ENCODE measurements at regions not wholly inside any gene's neighbourhood (a gene's known extent, or its start where the extent isn't known, plus 50 kb on each side); places are given as distances from the start of the nearest gene placed in this dataset.

DNA sequence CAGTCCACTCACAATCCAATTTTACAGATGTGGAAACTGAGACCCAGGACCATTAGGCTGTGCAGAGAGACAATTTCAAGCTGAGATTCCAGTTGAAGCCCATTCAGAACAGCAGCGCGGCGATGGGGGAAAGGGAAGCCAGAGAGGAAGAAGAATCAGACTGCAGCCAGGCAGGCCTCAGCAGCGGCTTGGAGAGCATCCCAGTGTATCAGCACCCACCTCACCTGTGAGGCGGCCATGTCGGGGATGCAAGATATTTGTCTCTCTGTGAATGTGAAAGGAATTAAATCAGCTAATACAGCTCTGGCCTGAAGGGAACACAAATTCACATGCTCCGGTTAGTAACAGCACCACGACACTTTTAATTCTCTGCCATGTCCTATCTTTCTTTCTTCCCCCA lies 198.0 kb upstream of the SOX11 start:
- DNase-seq (ENCODE audit: insufficient read length, low spot score) (no peak), FAIRE-seq (no peak)

GRCh38 chr2:5495586-5495985 lies 196.6 kb upstream of the SOX11 start:
- DNase-seq (ENCODE audit: insufficient read length, low spot score), result no peak
- no peak for FAIRE-seq

DNA sequence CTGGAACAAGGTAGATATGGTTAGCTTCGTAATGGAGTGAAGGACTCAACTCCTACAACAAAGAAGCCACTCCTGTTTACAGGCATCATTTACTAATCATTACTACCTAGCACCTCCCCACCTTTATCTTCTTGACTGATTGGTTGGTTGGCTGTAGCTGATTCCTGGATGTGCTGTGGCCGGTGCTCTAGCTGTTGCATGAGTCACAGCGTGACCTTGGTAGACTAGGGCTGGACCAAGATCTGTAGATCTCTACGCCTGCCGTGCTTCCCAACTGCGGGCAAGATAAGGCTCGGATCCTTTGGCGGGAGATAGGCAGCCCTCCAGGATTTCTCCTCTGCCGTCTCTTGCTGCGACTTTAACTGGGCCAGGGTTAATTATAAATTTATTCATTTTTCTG lies 194.3 kb upstream of the SOX11 start:
- FAIRE-seq (no peak), DNase-seq (ENCODE audit: insufficient read length, low spot score) (no peak)

GRCh38 chr2:5501807-5502206 lies 190.4 kb upstream of the SOX11 start:
- DNase-seq (ENCODE audit: insufficient read length, low spot score) (no peak), FAIRE-seq (no peak)

DNA sequence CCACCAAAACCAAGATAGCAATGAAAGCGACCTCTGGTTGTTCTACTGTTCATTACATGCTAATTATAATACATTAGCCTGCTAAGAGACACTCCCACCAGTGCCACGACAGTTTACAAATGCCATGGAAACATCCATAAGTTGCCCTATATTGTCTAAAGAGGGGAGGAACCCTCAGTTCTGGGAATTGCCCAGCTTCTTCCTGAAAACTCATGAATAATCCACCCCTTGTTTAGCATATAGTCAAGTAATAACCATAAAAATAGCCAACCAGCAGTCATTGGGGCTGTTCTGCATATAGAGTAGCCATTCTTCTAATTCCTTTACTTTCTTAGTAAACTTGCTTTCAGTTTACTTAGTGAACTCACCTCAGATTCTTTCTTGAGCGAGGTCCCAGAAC lies 189.8 kb upstream of the SOX11 start:
- DNase-seq (ENCODE audit: insufficient read length, low spot score) (no peak), FAIRE-seq (no peak)

DNA sequence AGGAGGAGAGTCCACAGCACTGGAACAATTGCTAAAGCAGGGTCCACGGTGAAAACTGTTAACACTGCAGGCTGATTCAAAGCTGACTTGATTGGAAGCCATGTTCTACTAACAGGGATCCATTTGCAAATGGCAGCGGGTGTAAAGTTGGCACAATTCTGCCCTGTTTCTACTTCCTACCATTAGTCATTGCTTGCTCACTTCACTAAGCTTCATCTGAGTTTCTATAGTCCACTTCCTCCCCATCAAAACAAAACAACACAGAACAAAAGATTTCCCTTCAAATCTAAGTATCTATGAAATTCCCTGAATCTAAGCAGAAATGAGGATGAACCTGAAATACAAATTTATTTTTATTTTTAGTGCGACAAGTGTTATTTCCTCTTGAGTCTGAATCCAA lies 187.4 kb upstream of the SOX11 start:
- DNase-seq (ENCODE audit: insufficient read length, low spot score) (no peak), FAIRE-seq (no peak)

- no peak for FAIRE-seq
- DNase-seq (ENCODE audit: insufficient read length, low spot score), result no peak
Observed at GRCh38 chr2:5507367-5507766, 184.8 kb upstream of the SOX11 start.

DNA sequence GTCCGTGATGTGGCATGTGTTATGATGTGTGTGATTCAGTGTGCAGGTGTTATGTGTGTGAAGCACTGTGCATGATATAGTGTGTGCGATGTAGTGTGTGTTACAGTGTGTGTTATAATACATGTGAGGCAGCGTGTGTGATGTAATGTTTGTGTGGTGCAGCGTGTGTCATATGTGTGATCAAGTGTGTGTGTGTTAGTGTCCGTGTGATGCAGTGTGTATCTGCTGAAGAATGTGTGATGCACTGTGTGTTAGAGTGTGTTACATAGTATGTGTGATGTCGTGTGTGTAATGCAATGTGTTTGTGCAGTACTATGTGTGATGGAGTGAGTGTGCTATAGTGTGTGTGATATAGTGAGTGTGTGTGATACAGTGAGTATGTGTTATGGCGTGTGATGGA lies 182.8 kb upstream of the SOX11 start:
- FAIRE-seq (no peak), DNase-seq (ENCODE audit: insufficient read length, low spot score) (no peak)

- DNase-seq (ENCODE audit: insufficient read length, low spot score), result no peak
- no peak for FAIRE-seq
Observed at GRCh38 chr2:5510082-5510481, 182.1 kb upstream of the SOX11 start.

- FAIRE-seq (no peak), DNase-seq (ENCODE audit: insufficient read length, low spot score) (no peak)
Observed at GRCh38 chr2:5515693-5516092, 176.5 kb upstream of the SOX11 start.

DNA sequence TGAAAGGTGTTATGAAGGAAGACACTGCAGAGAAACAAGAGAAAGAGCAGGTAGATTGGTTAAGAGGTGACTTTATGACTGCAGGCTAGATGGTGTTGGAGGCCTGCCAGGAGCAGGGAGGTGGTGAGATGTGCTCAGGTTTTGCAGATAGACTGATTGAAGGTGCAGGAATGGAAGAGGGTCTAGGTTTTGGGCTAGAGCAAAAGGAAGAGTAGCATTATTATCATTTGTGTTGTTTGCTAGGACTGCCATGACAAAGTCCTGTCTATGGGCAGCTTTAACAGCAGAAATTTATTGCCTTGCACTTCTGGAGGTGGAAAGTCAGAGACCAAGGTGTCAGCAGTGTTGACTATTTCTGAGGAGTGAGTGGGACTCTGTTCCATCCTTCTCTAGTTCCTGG lies 172.9 kb upstream of the SOX11 start:
- FAIRE-seq (no peak), DNase-seq (ENCODE audit: insufficient read length, low spot score) (no peak)

- no peak for DNase-seq (ENCODE audit: insufficient read length, low spot score)
- FAIRE-seq, result no peak
Observed at GRCh38 chr2:5520463-5520972, 171.7 kb upstream of the SOX11 start.

GRCh38 chr2:5521461-5521860 lies 170.7 kb upstream of the SOX11 start:
- FAIRE-seq, result no peak
- no peak for DNase-seq (ENCODE audit: insufficient read length, low spot score)

DNA sequence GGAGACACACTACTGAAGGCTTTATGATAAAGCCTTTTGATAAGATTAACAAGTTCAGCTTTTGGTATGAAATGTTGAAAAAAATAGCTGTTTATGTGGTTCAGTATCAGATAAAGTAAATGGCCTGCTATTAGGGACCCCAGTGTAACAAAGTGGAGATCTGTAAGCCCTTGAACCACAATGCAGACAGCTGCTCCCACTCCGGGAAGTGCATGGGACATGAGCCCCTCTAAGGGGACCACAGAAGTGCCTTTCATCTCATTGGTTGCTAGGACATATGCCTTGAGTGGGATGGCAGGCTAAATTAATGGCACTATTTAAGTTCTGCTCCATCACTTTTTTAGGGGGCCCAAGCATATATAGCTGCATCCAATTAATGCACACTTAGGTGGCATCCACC lies 167.6 kb upstream of the SOX11 start:
- DNase-seq (ENCODE audit: insufficient read length, low spot score), result no peak
- FAIRE-seq, result no peak

DNA sequence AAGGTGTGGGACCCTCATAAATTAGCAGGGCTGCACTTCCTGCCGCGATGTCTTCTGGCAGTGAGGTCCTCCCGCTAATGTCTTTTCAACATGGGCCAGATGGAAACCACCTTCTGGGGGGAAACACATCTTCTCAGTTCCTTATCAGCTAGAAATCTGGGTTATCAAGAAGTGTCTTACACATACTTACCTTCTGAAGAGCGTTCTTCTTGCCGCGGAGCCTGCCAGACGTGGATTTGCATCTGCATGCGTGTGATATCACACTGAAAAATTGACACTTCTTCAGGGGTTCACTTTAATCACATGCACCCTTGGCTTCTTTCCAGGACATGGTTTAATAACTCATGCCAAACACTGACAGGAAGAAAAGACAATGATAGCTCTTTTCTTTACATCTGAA lies 163.5 kb upstream of the SOX11 start:
- FAIRE-seq (no peak), DNase-seq (ENCODE audit: insufficient read length, low spot score) (no peak)

- FAIRE-seq (no peak), DNase-seq (ENCODE audit: insufficient read length, low spot score) (no peak)
Observed at GRCh38 chr2:5530011-5530696, 162.0 kb upstream of the SOX11 start.

- no peak for FAIRE-seq
- no peak for DNase-seq (ENCODE audit: insufficient read length, low spot score)
Observed at GRCh38 chr2:5535301-5535700, 156.9 kb upstream of the SOX11 start.

DNA sequence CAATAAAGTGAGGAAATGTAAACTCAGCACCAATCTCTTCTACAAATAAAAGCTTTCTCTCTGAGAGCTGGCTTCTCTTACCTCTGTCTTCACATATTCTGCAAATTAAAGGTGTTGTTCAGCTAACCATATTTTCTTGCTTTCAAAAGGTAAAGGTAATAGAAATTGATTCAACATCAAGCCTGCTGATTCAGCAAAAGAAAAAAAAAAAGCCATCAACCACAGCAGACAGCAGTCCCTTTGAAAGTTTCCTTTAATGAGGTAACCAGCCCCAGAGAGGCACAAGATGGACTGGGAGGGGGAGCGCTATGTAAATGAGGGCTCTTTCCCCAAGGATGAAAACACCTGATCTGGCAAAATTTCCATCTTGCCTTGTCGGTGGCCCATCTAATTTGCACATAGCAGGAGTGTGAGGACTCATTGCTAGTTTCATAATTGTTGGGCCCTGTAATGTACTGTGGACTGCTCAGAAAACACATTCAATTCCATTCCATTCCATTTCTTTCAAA lies 154.9 kb upstream of the SOX11 start:
- DNase-seq (ENCODE audit: insufficient read length, low spot score) (no peak), FAIRE-seq (no peak)

- FAIRE-seq (no peak), DNase-seq (ENCODE audit: insufficient read length, low spot score) (no peak)
Observed at GRCh38 chr2:5538313-5538712, 153.9 kb upstream of the SOX11 start.

GRCh38 chr2:5538772-5539171 lies 153.4 kb upstream of the SOX11 start:
- FAIRE-seq (no peak), DNase-seq (ENCODE audit: insufficient read length, low spot score) (no peak)

GRCh38 chr2:5539282-5540165 lies 152.7 kb upstream of the SOX11 start:
- DNase-seq (ENCODE audit: insufficient read length, low spot score) (no peak), FAIRE-seq (no peak)

- no peak for FAIRE-seq
Observed at GRCh38 chr2:5540856-5541255, 151.3 kb upstream of the SOX11 start.

More at GRCh38 chr2:5540856-5541255, 151.3 kb upstream of the SOX11 start:
- DNase-seq (ENCODE audit: insufficient read length, low spot score), result no peak
